Activated CD4-positive, alpha-beta T cell treated with anti-CD3 and anti-CD28 coated beads, Interleukin-2, amount 10 ng/mL, durations not matched to agents 7 days and 5 days (primary cell): ENCODE measurements at regions not wholly inside any gene's neighbourhood (a gene's known extent, or its start where the extent isn't known, plus 50 kb on each side); places are given as distances from the start of the nearest gene placed in this dataset.

Source experiments
- CTCF ChIA-PET: fragments of 350-600 bp; sonication (Branson Sonifier 250); formaldehyde crosslinking; loops from one replicate; lab custom pipeline; 2021; ENCODE audit warnings: antibody characterized with exemption; lab: Charles Lee
- POLR2A ChIA-PET: fragments of 350-600 bp; sonication (Branson Sonifier 250); formaldehyde crosslinking; loops from one replicate; lab custom pipeline; 2021; ENCODE audit warnings: antibody characterized with exemption; lab: Charles Lee
- DNase-seq: peaks from one replicate; pipeline ENCODE4 v3.0.0-alpha.2; 2020
- H3K27ac Mint-ChIP-seq: one replicate; pipeline ENCODE4 v1.8.0; 2021; ENCODE audit warnings: mild to moderate bottlenecking, moderate library complexity, mixed read lengths
- H3K27me3 Mint-ChIP-seq: one replicate; pipeline ENCODE4 v1.8.0; 2021; ENCODE audit warnings: mixed read lengths
- H3K36me3 Mint-ChIP-seq: one replicate; pipeline ENCODE4 v1.8.0; 2021; ENCODE audit warnings: low read depth, mixed read lengths
- H3K4me1 Mint-ChIP-seq: one replicate; pipeline ENCODE4 v1.8.0; 2021; ENCODE audit warnings: mixed read lengths
- H3K4me3 Mint-ChIP-seq: one replicate; pipeline ENCODE4 v1.8.0; 2021; ENCODE audit warnings: mild to moderate bottlenecking, moderate library complexity, mixed read lengths
- H3K9me3 Mint-ChIP-seq: one replicate; pipeline ENCODE4 v1.8.0; 2021; ENCODE audit warnings: mixed read lengths

GRCh38 chrX:9318766-9319165, 146.1 kb upstream of the TBL1X start:
- CTCF ChIA-PET: no interaction called here
- Mint-ChIP-seq H3K36me3 (no peaks in the 10 kb centered on the region), H3K4me1 (peaks cover 18% of the 10 kb centered on the region)

GRCh38 chrX:9320940-9321339, 143.9 kb upstream of the TBL1X start:
- DNase-seq: no peak
- no peaks in the 10 kb centered on the region for H3K27me3 Mint-ChIP-seq
- H3K27ac Mint-ChIP-seq: no peak overlapping the region
- no peaks in the 10 kb centered on the region for H3K36me3 Mint-ChIP-seq
- POLR2A ChIA-PET: no interaction called here
- peaks cover 18% of the 10 kb centered on the region for H3K4me1 Mint-ChIP-seq
- CTCF ChIA-PET: no interaction called here
- H3K4me3 Mint-ChIP-seq: no peak overlapping the region
- no peaks in the 10 kb centered on the region for H3K9me3 Mint-ChIP-seq

More at GRCh38 chrX:9318766-9319165, 146.1 kb upstream of the TBL1X start:
- Mint-ChIP-seq H3K27ac (no peak overlapping the region), H3K27me3 (no peaks in the 10 kb centered on the region), H3K9me3 (no peaks in the 10 kb centered on the region), H3K4me3 (no peak overlapping the region)
- DNase-seq: no peak
- POLR2A ChIA-PET: no interaction called here

GRCh38 chrX:9324676-9325075, 140.2 kb upstream of the TBL1X start:
- POLR2A ChIA-PET: no interaction called here

GRCh38 chrX:9326369-9326768, 138.5 kb upstream of the TBL1X start:
- DNase-seq: no peak
- POLR2A ChIA-PET: no interaction called here
- Mint-ChIP-seq H3K4me1 (peaks cover 2% of the 10 kb centered on the region), H3K4me3 (no peak overlapping the region), H3K36me3 (no peaks in the 10 kb centered on the region), H3K9me3 (peaks cover 6% of the 10 kb centered on the region), H3K27ac (no peak overlapping the region), H3K27me3 (peaks cover 2% of the 10 kb centered on the region)
- CTCF ChIA-PET: no interaction called here

More at GRCh38 chrX:9324676-9325075, 140.2 kb upstream of the TBL1X start:
- Mint-ChIP-seq H3K4me1 (peaks cover 5% of the 10 kb centered on the region), H3K27me3 (peaks cover 2% of the 10 kb centered on the region), H3K36me3 (no peaks in the 10 kb centered on the region), H3K27ac (no peak overlapping the region), H3K9me3 (peaks cover 6% of the 10 kb centered on the region), H3K4me3 (no peak overlapping the region)
- DNase-seq: no peak
- CTCF ChIA-PET: no interaction called here

GRCh38 chrX:9327086-9327746, 137.6 kb upstream of the TBL1X start:
- H3K36me3 Mint-ChIP-seq: no peaks in the 10 kb centered on the region
- H3K4me3 Mint-ChIP-seq: no peak overlapping the region
- POLR2A ChIA-PET: no interaction called here
- no peak for DNase-seq
- H3K27me3 Mint-ChIP-seq: peaks cover 2% of the 10 kb centered on the region
- peaks cover 6% of the 10 kb centered on the region for H3K9me3 Mint-ChIP-seq
- H3K27ac Mint-ChIP-seq: no peak overlapping the region
- H3K4me1 Mint-ChIP-seq: peaks cover 2% of the 10 kb centered on the region
- CTCF ChIA-PET: no interaction called here

GRCh38 chrX:9327747-9328145, 137.1 kb upstream of the TBL1X start:
- no peak for DNase-seq
- ChIA-PET CTCF (no interaction called here), POLR2A (no interaction called here)
- H3K27ac Mint-ChIP-seq: no peak overlapping the region
- H3K4me3 Mint-ChIP-seq: no peak overlapping the region
- peaks cover 2% of the 10 kb centered on the region for H3K27me3 Mint-ChIP-seq
- peaks cover 6% of the 10 kb centered on the region for H3K9me3 Mint-ChIP-seq
- H3K36me3 Mint-ChIP-seq: no peaks in the 10 kb centered on the region
- peaks cover 2% of the 10 kb centered on the region for H3K4me1 Mint-ChIP-seq

- no peak for DNase-seq
- H3K9me3 Mint-ChIP-seq: peaks cover 6% of the 10 kb centered on the region
- H3K4me3 Mint-ChIP-seq: no peak overlapping the region
- CTCF ChIA-PET: no interaction called here
- H3K4me1 Mint-ChIP-seq: peaks cover 2% of the 10 kb centered on the region
- no peaks in the 10 kb centered on the region for H3K36me3 Mint-ChIP-seq
- POLR2A ChIA-PET: no interaction called here
- peaks cover 2% of the 10 kb centered on the region for H3K27me3 Mint-ChIP-seq
- no peak overlapping the region for H3K27ac Mint-ChIP-seq
These were observed 135.8 kb upstream of the TBL1X start for GRCh38 chrX:9329056-9329455.

- H3K9me3 Mint-ChIP-seq: peaks cover 6% of the 10 kb centered on the region
- H3K4me1 Mint-ChIP-seq: peaks cover 2% of the 10 kb centered on the region
- POLR2A ChIA-PET: no interaction called here
- no peak overlapping the region for H3K4me3 Mint-ChIP-seq
- H3K36me3 Mint-ChIP-seq: no peaks in the 10 kb centered on the region
- DNase-seq: no peak
- H3K27me3 Mint-ChIP-seq: peaks cover 2% of the 10 kb centered on the region
- H3K27ac Mint-ChIP-seq: no peak overlapping the region
- CTCF ChIA-PET: no interaction called here
These were observed 134.4 kb upstream of the TBL1X start for GRCh38 chrX:9330249-9330982.

GRCh38 chrX:9333873-9334560, 130.8 kb upstream of the TBL1X start:
- no peaks in the 10 kb centered on the region for H3K27me3 Mint-ChIP-seq
- ChIA-PET CTCF (no interaction called here), POLR2A (no interaction called here)
- H3K9me3 Mint-ChIP-seq: no peaks in the 10 kb centered on the region
- no peak overlapping the region for H3K4me3 Mint-ChIP-seq
- no peak overlapping the region for H3K27ac Mint-ChIP-seq
- H3K4me1 Mint-ChIP-seq: peaks cover 19% of the 10 kb centered on the region
- no peaks in the 10 kb centered on the region for H3K36me3 Mint-ChIP-seq
- DNase-seq: no peak

GRCh38 chrX:9335251-9335650, 129.6 kb upstream of the TBL1X start:
- peaks cover 26% of the 10 kb centered on the region for H3K4me1 Mint-ChIP-seq
- no peaks in the 10 kb centered on the region for H3K27me3 Mint-ChIP-seq
- ChIA-PET POLR2A (no interaction called here), CTCF (interaction anchor here (0.6 kb wide), 1 partner anchor 102 kb away, joined by 5 read pairs; no protein-coding TSS in a partner anchor)
- no peaks in the 10 kb centered on the region for H3K36me3 Mint-ChIP-seq
- H3K4me3 Mint-ChIP-seq: no peak overlapping the region
- DNase-seq: no peak
- H3K9me3 Mint-ChIP-seq: no peaks in the 10 kb centered on the region
- no peak overlapping the region for H3K27ac Mint-ChIP-seq

- Mint-ChIP-seq H3K27me3 (no peaks in the 10 kb centered on the region), H3K27ac (peak overlapping the region; percentile 82), H3K36me3 (no peaks in the 10 kb centered on the region), H3K9me3 (no peaks in the 10 kb centered on the region), H3K4me3 (no peak overlapping the region), H3K4me1 (peaks cover 38% of the 10 kb centered on the region)
- CTCF ChIA-PET: interaction anchor here (0.5 kb wide), 1 partner anchor 24 kb away, joined by 3 read pairs; no protein-coding TSS in a partner anchor
- POLR2A ChIA-PET: no interaction called here
- no peak for DNase-seq
These were observed 128.4 kb upstream of the TBL1X start for GRCh38 chrX:9336456-9336855.

GRCh38 chrX:9337046-9337445, 127.8 kb upstream of the TBL1X start:
- Mint-ChIP-seq H3K4me1 (peaks cover 40% of the 10 kb centered on the region), H3K27ac (peak overlapping the region; percentile 82), H3K36me3 (no peaks in the 10 kb centered on the region), H3K9me3 (no peaks in the 10 kb centered on the region), H3K27me3 (no peaks in the 10 kb centered on the region), H3K4me3 (no peak overlapping the region)
- no peak for DNase-seq
- ChIA-PET POLR2A (no interaction called here), CTCF (no interaction called here)

GRCh38 chrX:9338986-9339385, 125.9 kb upstream of the TBL1X start:
- peaks cover 46% of the 10 kb centered on the region for H3K4me1 Mint-ChIP-seq
- ChIA-PET CTCF (no interaction called here), POLR2A (no interaction called here)
- no peak overlapping the region for H3K27ac Mint-ChIP-seq
- no peaks in the 10 kb centered on the region for H3K36me3 Mint-ChIP-seq
- no peaks in the 10 kb centered on the region for H3K27me3 Mint-ChIP-seq
- no peak for DNase-seq
- H3K4me3 Mint-ChIP-seq: no peak overlapping the region
- H3K9me3 Mint-ChIP-seq: no peaks in the 10 kb centered on the region
